Stomach (tissue), 4 donors: ENCODE measurements at regions not wholly inside any gene's neighbourhood (a gene's known extent, or its start where the extent isn't known, plus 50 kb on each side); places are given as distances from the start of the nearest gene placed in this dataset.
"Not testable (repeated sequence)": the region's sequence is repeated elsewhere in the genome, so short reads cannot be mapped to it uniquely, and the experiment has no call there.

Experiments used
- CTCF ChIP-seq, 7 experiments: fragments of 450-650 bp in 4 of 7; fragments of 200-600 bp in 3 of 7; sonication (generic) in 3 of 7; IDR thresholded peaks; one replicate each; pipeline ENCODE4 v1.5.1; 2016 to 2019; ENCODE audit warnings: antibody characterized with exemption in 7 of 7, control low read depth in 2 of 7, mild to moderate bottlenecking in 1 of 7
- EP300 ChIP-seq: sonication (generic); formaldehyde crosslinking; IDR thresholded peaks from one replicate; pipeline ENCODE4 v1.6.1; 2017; ENCODE audit warnings: antibody characterized with exemption
- POLR2A ChIP-seq, 4 donors: fragments of 450-650 bp; IDR thresholded peaks; one replicate each; pipeline ENCODE4 v1.6.1; 2016; ENCODE audit warnings: antibody characterized with exemption in 4 of 4, control low read depth in 2 of 4, mild to moderate bottlenecking in 1 of 4, moderate library complexity in 1 of 4
- POLR2AphosphoS5 ChIP-seq, 3 donors: sonication (generic); formaldehyde crosslinking; IDR thresholded peaks; one replicate each; pipeline ENCODE4 v1.6.1; 2016; ENCODE audit warnings: antibody characterized with exemption in 3 of 3

- TF ChIP-seq EP300; CTCF (IDR thresholded peaks at IDR 0.05); POLR2A (IDR thresholded peaks at IDR 0.05); POLR2AphosphoS5 (IDR thresholded peaks at IDR 0.05): not testable (repeated sequence)
Measured at GRCh38 chr3:125732151-125732550, 136.9 kb upstream of the OSBPL11 start.
